ENCODE measurements at regions not wholly inside any gene's neighbourhood (a gene's known extent, or its start where the extent isn't known, plus 50 kb on each side); places are given as distances from the start of the nearest gene placed in this dataset.

- H2BK12ac ChIP-seq (ENCODE audit: low read depth, low read length), result no peak overlapping the region
- no peaks in the 10 kb centered on the region for H3K36me3 ChIP-seq (ENCODE audit: control insufficient read depth in 2 of 4, insufficient read depth in 4 of 4, low read length in 3 of 4)
- POLR2A ChIA-PET (ENCODE audit: partially characterized antibody), result no interaction called here
- 78% methylated on average over 3 of the region's 3 CpGs; no CpG with 5 or more reads in 1 of the 2 experiments for WGBS, 2 experiments (ENCODE audit: extremely low coverage in 1 of 2, insufficient coverage in 1 of 2, insufficient read length in 1 of 2, insufficient replicate concordance in 2 of 2, low coverage in 1 of 2, low lambda C conversion rate in 2 of 2, missing lambda C conversion rate in 1 of 2)
- no peaks in the 10 kb centered on the region for H3K79me2 ChIP-seq (ENCODE audit: control insufficient read depth in 1 of 2, insufficient read depth in 2 of 2, low read length in 2 of 2)
- H3K56ac ChIP-seq (replicated peaks; ENCODE audit: insufficient read length, low read depth, low read length), result no peak overlapping the region
- H3K27me3 ChIP-seq (replicated peaks in 1 of 4; ENCODE audit: control insufficient read depth in 3 of 4, extremely low read depth in 1 of 4, insufficient read depth in 3 of 4, low read length in 3 of 4), result no peaks in the 10 kb centered on the region
- H3K18ac ChIP-seq (ENCODE audit: extremely low read depth, low read length), result no peak overlapping the region
- H3K9me3 ChIP-seq (ENCODE audit: insufficient read depth in 2 of 2, low read depth in 1 of 2, low read length in 1 of 2), result no peaks in the 10 kb centered on the region
- no peak overlapping the region for H3K23ac ChIP-seq (ENCODE audit: insufficient read length)
- H3K4me2 ChIP-seq (ENCODE audit: insufficient read depth in 1 of 2, low read depth in 2 of 2, low read length in 2 of 2), result no peak overlapping the region
- no peaks in the 10 kb centered on the region; the same call in 1 of the 2 replicates for H3K23me2 ChIP-seq (ENCODE audit: low read depth, low read length)
- no peak overlapping the region for H2AK5ac ChIP-seq (ENCODE audit: low read depth, low read length)
- no peak overlapping the region for H2AFZ ChIP-seq (ENCODE audit: low read length)
- no peak overlapping the region for H2BK15ac ChIP-seq (ENCODE audit: low read length)
- CTCF ChIA-PET (ENCODE audit: partially characterized antibody), result interaction anchor here (1.5 to 2.0 kb wide), 2 partner anchors 9 to 39 kb away, joined by 4 to 5 read pairs; no protein-coding TSS in a partner anchor
- no peak overlapping the region for H3K14ac ChIP-seq (ENCODE audit: insufficient read length)
- H3K9ac ChIP-seq (replicated peaks in 1 of 4; ENCODE audit: extremely low read depth in 1 of 4, low read depth in 3 of 4, low read length in 3 of 4), result no peak overlapping the region
- no peak overlapping the region for H4K8ac ChIP-seq (ENCODE audit: extremely low read depth, insufficient read depth, low read length)
- no peak overlapping the region for H2BK20ac ChIP-seq (ENCODE audit: low read length)
- H4K91ac ChIP-seq (replicated peaks; ENCODE audit: insufficient read length, low read length), result no peak overlapping the region
- no peaks in the 10 kb centered on the region for H4K20me1 ChIP-seq (replicated peaks in 1 of 2; ENCODE audit: control insufficient read depth in 1 of 2, insufficient read depth in 2 of 2, low read length in 2 of 2)
- no peak for DNase-seq (ENCODE audit: low read depth in 1 of 2, low spot score in 2 of 2)
- H3K4me1 ChIP-seq (replicated peaks in 1 of 4; ENCODE audit: control insufficient read depth in 3 of 4, insufficient read depth in 4 of 4, low read length in 3 of 4), result peaks cover 0 to 4% (median 0%) of the 10 kb centered on the region in 4 experiments; a peak in 1 of 7 replicates
- no peak for FAIRE-seq
- no peak overlapping the region for H2BK120ac ChIP-seq (replicated peaks; ENCODE audit: low read depth, low read length)
- H2BK5ac ChIP-seq (ENCODE audit: low read depth, low read length), result no peak overlapping the region
- no peak overlapping the region for H3K4me3 ChIP-seq (ENCODE audit: extremely low read depth in 1 of 4, insufficient read depth in 2 of 4, low read depth in 3 of 4, low read length in 4 of 4)
- H3K4ac ChIP-seq (replicated peaks; ENCODE audit: insufficient read length, low read depth, low read length), result no peak overlapping the region
- H3K27ac ChIP-seq (ENCODE audit: low read depth, low read length), result no peak overlapping the region
- peaks cover 2% of the 10 kb centered on the region; the same call in 1 of the 2 replicates for H3K79me1 ChIP-seq (ENCODE audit: low read depth, low read length)
- H4K5ac ChIP-seq (ENCODE audit: insufficient read length, low read depth, low read length), result no peak overlapping the region
- TF ChIP-seq POLR2AphosphoS5 (IDR thresholded peaks at IDR 0.05; ENCODE audit: low read depth, low read length) (no peak), HDAC6 (IDR thresholded peaks at IDR 0.05; ENCODE audit: low read depth, low read length) (no peak), POU5F1 (IDR thresholded peaks at IDR 0.05; ENCODE audit: low read depth, low read length) (no peak), ATF3 (IDR thresholded peaks at IDR 0.05; ENCODE audit: insufficient read depth, low read depth, low read length) (no peak), RAD21 (IDR thresholded peaks at IDR 0.05 in 1 of 2, conservative IDR thresholded peaks at IDR 0.05 in 1 of 2; ENCODE audit: low read depth in 2 of 2, low read length in 2 of 2) (no peak), TBP (IDR thresholded peaks at IDR 0.05; ENCODE audit: low read depth, low read length) (no peak), SUZ12 (IDR thresholded peaks at IDR 0.05; ENCODE audit: low read length) (no peak), CTCF (IDR thresholded peaks at IDR 0.05; ENCODE audit: control extremely low read depth in 1 of 3, insufficient read depth in 1 of 3, low read depth in 1 of 3, low read length in 3 of 3) (no peak), CHD1 (IDR thresholded peaks at IDR 0.05; ENCODE audit: low read depth, low read length) (no peak), GTF2F1 (IDR thresholded peaks at IDR 0.05; ENCODE audit: borderline replicate concordance, low read depth, low read length) (no peak), SIRT6 (IDR thresholded peaks at IDR 0.05; ENCODE audit: low read length) (no peak), ZNF274 (IDR thresholded peaks at IDR 0.05; ENCODE audit: borderline replicate concordance, extremely low read depth, low read length) (no peak)
These were observed 538.7 kb upstream of the TMEM132C start for GRCh38 chr12:127728285-127728684.
